HG02588 (cell line): ENCODE measurements at regions not wholly inside any gene's neighbourhood (a gene's known extent, or its start where the extent isn't known, plus 50 kb on each side); places are given as distances from the start of the nearest gene placed in this dataset.
"Not testable (repeated sequence)": the region's sequence is repeated elsewhere in the genome, so short reads cannot be mapped to it uniquely, and the experiment has no call there.

Source experiments
- ATAC-seq: cut with Tn5 transposase; IDR thresholded peaks from one replicate; pipeline ENCODE4 v1.9.1; 2021; ENCODE audit warnings: mild to moderate bottlenecking, moderate library complexity; ENCODE audit not compliant: unreplicated experiment

- ATAC-seq = no peak
These were observed 352.7 kb downstream of the LRRC70 start for GRCh38 chr5:62931153-62931950.

- no peak for ATAC-seq
These were observed 343.6 kb downstream of the LRRC70 start for GRCh38 chr5:62922191-62922590.

- ATAC-seq = no peak
These were observed 342.2 kb downstream of the LRRC70 start for GRCh38 chr5:62920856-62921255.

GRCh38 chr5:62909326-62909725 lies 330.7 kb downstream of the LRRC70 start:
- ATAC-seq = no peak

GRCh38 chr5:62902126-62902525 lies 323.5 kb downstream of the LRRC70 start:
- no peak for ATAC-seq

- no peak for ATAC-seq
These were observed 322.4 kb downstream of the LRRC70 start for GRCh38 chr5:62900976-62901375.

GRCh38 chr5:62896121-62896893 lies 317.7 kb downstream of the LRRC70 start:
- no peak for ATAC-seq

GRCh38 chr5:62886603-62887315 lies 308.1 kb downstream of the LRRC70 start:
- ATAC-seq = no peak

GRCh38 chr5:62837330-62837729 lies 258.7 kb downstream of the LRRC70 start:
- not testable (repeated sequence) for ATAC-seq

- ATAC-seq = no peak
These were observed 251.0 kb downstream of the LRRC70 start for GRCh38 chr5:62829604-62829986.

GRCh38 chr5:62828742-62829603 lies 250.4 kb downstream of the LRRC70 start:
- no peak for ATAC-seq

GRCh38 chr5:62825623-62826220 lies 247.1 kb downstream of the LRRC70 start:
- ATAC-seq = no peak

GRCh38 chr5:62824936-62825335 lies 246.3 kb downstream of the LRRC70 start:
- ATAC-seq = no peak

- ATAC-seq = not testable (repeated sequence)
These were observed 238.4 kb downstream of the LRRC70 start for GRCh38 chr5:62817043-62817442.

- no peak for ATAC-seq
These were observed 236.4 kb downstream of the LRRC70 start for GRCh38 chr5:62814991-62815390.

- no peak for ATAC-seq
These were observed 234.1 kb downstream of the LRRC70 start for GRCh38 chr5:62812621-62813255.

GRCh38 chr5:62804819-62805218 lies 226.2 kb downstream of the LRRC70 start:
- not testable (repeated sequence) for ATAC-seq

GRCh38 chr5:62795926-62796325 lies 217.3 kb downstream of the LRRC70 start:
- no peak for ATAC-seq

- ATAC-seq = no peak
These were observed 215.8 kb downstream of the LRRC70 start for GRCh38 chr5:62794456-62794855.

GRCh38 chr5:62791059-62791458 lies 212.4 kb downstream of the LRRC70 start:
- ATAC-seq = no peak
